Pancreas (tissue), 10 donors: ENCODE measurements at regions not wholly inside any gene's neighbourhood (a gene's known extent, or its start where the extent isn't known, plus 50 kb on each side); places are given as distances from the start of the nearest gene placed in this dataset.
"Not testable (repeated sequence)": the region's sequence is repeated elsewhere in the genome, so short reads cannot be mapped to it uniquely, and the experiment has no call there.

Experiments used
- ATAC-seq, 4 donors: fragments of 200-7000 bp; cut with Tn5 transposase; one replicate each; pipeline versions ENCODE4 v1.8.0 to v1.9.1; 2020; ENCODE audit warnings: mild to moderate bottlenecking in 4 of 4, moderate library complexity in 4 of 4
- DNase-seq, 6 donors: peaks; one replicate each; pipeline ENCODE4 v3.0.0-alpha.2; 2020
- FAIRE-seq: peaks from 2 replicates; lab custom pipeline; 2012; peaks lifted over from hg19 to GRCh38; lab: Jason Lieb, UNC
- H3K27ac ChIP-seq, 4 donors: fragments of 200-600 bp; sonication (generic); 1 replicate in 3 of 4; 2 replicates in 1 of 4; pipeline versions ENCODE4 v1.5.0 to v1.8.0; 2020
- H3K27me3 ChIP-seq, 4 donors: fragments of 200-600 bp; one replicate each; pipeline ENCODE4 v1.8.0; 2021
- H3K36me3 ChIP-seq, 3 donors: fragments of 200-600 bp; sonication (generic) in 1 of 3; one replicate each; pipeline versions ENCODE4 v1.5.0 to v1.8.0; 2020 to 2021
- H3K4me1 ChIP-seq, 3 donors: fragments of 200-600 bp; one replicate each; pipeline ENCODE4 v1.8.0; 2021
- H3K4me3 ChIP-seq, 4 donors: fragments of 200-600 bp; sonication (generic) in 2 of 4; one replicate each; pipeline versions ENCODE4 v1.5.0 to v1.8.0; 2020 to 2021
- H3K9me3 ChIP-seq, 4 donors: fragments of 200-600 bp; one replicate each; pipeline ENCODE4 v1.8.0; 2021
- WGBS, 2 donors: extraction: QIAGEN DNeasy Blood & Tissue Kit; methylation state at CpG; one replicate each; pipeline ENCODE4 v1.1.7; 2013; 5-methylcytosine and 5-hydroxymethylcytosine counted together
- intact Hi-C, 3 donors: fragments of 100-400 bp; cut with DNase I; formaldehyde crosslinking; loops; one replicate each; pipeline versions ENCODE4 v1.11.1 to v1.14.2; 2022
- TF ChIP-seq, protein P1 (sequence below), 4 donors: fragments of 200-600 bp; sonication (generic) in 3 of 4; IDR thresholded peaks; one replicate each; pipeline versions ENCODE4 v1.5.0 to v1.8.0; 2021; ENCODE audit warnings: antibody characterized with exemption in 4 of 4
- donor health status: healthy with polysubstance abuse.
- donor health status: DM: no; HTN: no; CAD: no; lungs with moderate emphysema.
- donor health status: DM: no; HTN: no; CAD: no.
- donor health status: control.
- donor health status: control.
- donor health status: Bipolar disorder and iron deficiency.
- donor health status: DM: yes; HTN: yes; CAD: no.
- donor health status: DM: no; HTN: no; CAD: no.
- donor health status: DM: no; HTN: no; CAD: no.
- donor health status: DM: yes; HTN: yes; CAD: no.

- Histone ChIP-seq H3K4me3 (no peak overlapping the region), H3K27ac (peak overlapping the region in 1 of 4 donors; percentile 62), H3K36me3 (no peaks in the 10 kb centered on the region), H3K9me3 (no peaks in the 10 kb centered on the region), H3K4me1 (peaks cover 0 to 15% (median 12%) of the 10 kb centered on the region in 3 donors), H3K27me3 (no peaks in the 10 kb centered on the region)
- DNase-seq (no peak), ATAC-seq (peak in 3 of 4 donors; percentile 16 to 40 (median 19)), FAIRE-seq (no peak)
- intact Hi-C loops, result no loop called here
- TF ChIP-seq, protein P1, sequence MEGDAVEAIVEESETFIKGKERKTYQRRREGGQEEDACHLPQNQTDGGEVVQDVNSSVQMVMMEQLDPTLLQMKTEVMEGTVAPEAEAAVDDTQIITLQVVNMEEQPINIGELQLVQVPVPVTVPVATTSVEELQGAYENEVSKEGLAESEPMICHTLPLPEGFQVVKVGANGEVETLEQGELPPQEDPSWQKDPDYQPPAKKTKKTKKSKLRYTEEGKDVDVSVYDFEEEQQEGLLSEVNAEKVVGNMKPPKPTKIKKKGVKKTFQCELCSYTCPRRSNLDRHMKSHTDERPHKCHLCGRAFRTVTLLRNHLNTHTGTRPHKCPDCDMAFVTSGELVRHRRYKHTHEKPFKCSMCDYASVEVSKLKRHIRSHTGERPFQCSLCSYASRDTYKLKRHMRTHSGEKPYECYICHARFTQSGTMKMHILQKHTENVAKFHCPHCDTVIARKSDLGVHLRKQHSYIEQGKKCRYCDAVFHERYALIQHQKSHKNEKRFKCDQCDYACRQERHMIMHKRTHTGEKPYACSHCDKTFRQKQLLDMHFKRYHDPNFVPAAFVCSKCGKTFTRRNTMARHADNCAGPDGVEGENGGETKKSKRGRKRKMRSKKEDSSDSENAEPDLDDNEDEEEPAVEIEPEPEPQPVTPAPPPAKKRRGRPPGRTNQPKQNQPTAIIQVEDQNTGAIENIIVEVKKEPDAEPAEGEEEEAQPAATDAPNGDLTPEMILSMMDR (IDR thresholded peaks at IDR 0.05), result no peak
- 87 to 91% methylated on average over 3 of the region's 3 CpGs for WGBS, 2 donors
These were observed 76.0 kb upstream of the PICALM start for GRCh38 chr11:86144846-86145245.

DNA sequence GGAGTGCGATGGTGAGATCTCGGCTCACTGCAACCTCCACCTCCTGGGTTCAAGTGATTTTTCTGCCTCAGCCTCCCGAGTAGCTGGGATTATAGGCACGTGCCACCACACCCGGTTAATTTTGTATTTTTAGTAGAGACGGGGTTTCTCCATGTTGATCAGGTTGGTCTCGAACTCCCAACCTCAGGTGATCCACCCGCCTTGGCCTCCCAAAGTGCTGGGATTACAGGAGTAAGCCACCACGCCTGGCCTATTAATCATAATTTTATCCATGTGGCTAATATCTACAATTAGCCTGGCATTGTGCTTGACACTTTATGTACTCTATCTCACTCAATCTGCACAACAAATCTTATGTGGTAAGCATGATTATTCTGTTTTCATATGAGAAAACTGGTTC, 75.2 kb upstream of the PICALM start:
- H3K36me3 ChIP-seq, H3K27ac ChIP-seq, H3K27me3 ChIP-seq, DNase-seq, FAIRE-seq, H3K4me3 ChIP-seq, ATAC-seq, H3K9me3 ChIP-seq, intact Hi-C loops: not testable (repeated sequence)
- peaks cover 0 to 15% (median 12%) of the 10 kb centered on the region in 3 donors for H3K4me1 ChIP-seq
- 93 to 95% methylated on average over 9 of the region's 9 CpGs for WGBS, 2 donors

GRCh38 chr11:86143087-86144030, 74.5 kb upstream of the PICALM start:
- ATAC-seq (peak in 2 of 4 donors; percentile 26 to 41), DNase-seq (no peak), FAIRE-seq (no peak)
- Histone ChIP-seq H3K36me3 (no peaks in the 10 kb centered on the region), H3K4me1 (peaks cover 0 to 15% (median 12%) of the 10 kb centered on the region in 3 donors), H3K27me3 (no peaks in the 10 kb centered on the region), H3K27ac (no peak overlapping the region), H3K4me3 (no peak overlapping the region), H3K9me3 (no peaks in the 10 kb centered on the region)
- TF ChIP-seq, protein P1 (IDR thresholded peaks at IDR 0.05), result no peak
- intact Hi-C loops, result no loop called here
- WGBS, 2 donors, result 92 to 94% methylated on average over 7 of the region's 7 CpGs

DNA sequence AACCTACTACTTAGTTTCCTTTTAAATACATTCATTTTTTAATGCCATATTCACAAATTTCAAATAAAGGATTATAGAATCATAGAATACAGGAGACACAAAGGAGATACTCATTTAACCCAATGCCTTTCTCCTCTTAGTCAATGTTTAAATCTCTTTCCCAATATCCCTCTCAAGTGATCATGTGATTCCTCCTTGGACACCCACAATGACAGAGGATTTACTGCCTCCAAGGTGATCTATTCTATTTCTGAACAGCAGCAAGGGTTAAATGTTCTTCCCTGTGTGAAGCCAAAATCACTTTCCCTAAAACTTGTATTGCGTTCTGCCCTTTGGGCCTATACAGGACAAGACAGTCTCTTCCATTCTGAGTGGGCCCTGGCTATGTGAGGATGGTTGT, 73.3 kb upstream of the PICALM start:
- Histone ChIP-seq H3K27ac (peak overlapping the region in 1 of 4 donors; percentile 12), H3K36me3 (no peaks in the 10 kb centered on the region), H3K4me1 (peaks cover 0 to 15% (median 12%) of the 10 kb centered on the region in 3 donors), H3K4me3 (no peak overlapping the region), H3K9me3 (no peaks in the 10 kb centered on the region), H3K27me3 (no peaks in the 10 kb centered on the region)
- intact Hi-C loops, result no loop called here
- 94 to 97% methylated on average over 1 of the region's 1 CpG for WGBS, 2 donors
- FAIRE-seq, result no peak
- no peak for DNase-seq
- TF ChIP-seq, protein P1 (IDR thresholded peaks at IDR 0.05), result no peak
- no peak for ATAC-seq

- TF ChIP-seq, protein P1 (IDR thresholded peaks at IDR 0.05), result no peak
- Histone ChIP-seq H3K4me1 (peaks cover 0 to 15% (median 12%) of the 10 kb centered on the region in 3 donors), H3K4me3 (no peak overlapping the region), H3K27ac (peak overlapping the region in 1 of 4 donors; percentile 12), H3K9me3 (no peaks in the 10 kb centered on the region), H3K27me3 (no peaks in the 10 kb centered on the region), H3K36me3 (no peaks in the 10 kb centered on the region)
- FAIRE-seq (no peak), DNase-seq (no peak), ATAC-seq (no peak)
- WGBS, 2 donors, result 83 to 90% methylated on average over 1 of the region's 1 CpG
- intact Hi-C loops, result no loop called here
These were observed 72.8 kb upstream of the PICALM start for GRCh38 chr11:86141727-86142126.
